ENCODE measurements at regions not wholly inside any gene's neighbourhood (a gene's known extent, or its start where the extent isn't known, plus 50 kb on each side); places are given as distances from the start of the nearest gene placed in this dataset.

GRCh38 chr6:105785066-105785811, 300.9 kb upstream of the PRDM1 start:
- TF ChIP-seq YY1 (IDR thresholded peaks at IDR 0.05; ENCODE audit: insufficient read depth, insufficient read length) (no peak), SUZ12 (IDR thresholded peaks at IDR 0.05; ENCODE audit: extremely low read depth, insufficient read depth, insufficient read length) (no peak)
